Omental fat pad (tissue), 3 donors: ENCODE measurements at regions not wholly inside any gene's neighbourhood (a gene's known extent, or its start where the extent isn't known, plus 50 kb on each side); places are given as distances from the start of the nearest gene placed in this dataset.

ENCODE experiments used
- ATAC-seq: fragments of 150-250 bp; one replicate; pipeline ENCODE4 v1.9.1; 2016; ENCODE audit warnings: mild to moderate bottlenecking, moderate library complexity; ENCODE audit not compliant: low FRiP score
- DNase-seq: peaks from one replicate; pipeline ENCODE4 v3.0.0-alpha.2; 2019; ENCODE audit warnings: low spot score
- TF ChIP-seq, protein P1 (sequence below), 3 donors: fragments of 450-650 bp; IDR thresholded peaks; one replicate each; pipeline ENCODE4 v1.5.1; 2016 to 2017; ENCODE audit warnings: antibody characterized with exemption in 3 of 3, mild to moderate bottlenecking in 3 of 3, moderate library complexity in 2 of 3

DNA sequence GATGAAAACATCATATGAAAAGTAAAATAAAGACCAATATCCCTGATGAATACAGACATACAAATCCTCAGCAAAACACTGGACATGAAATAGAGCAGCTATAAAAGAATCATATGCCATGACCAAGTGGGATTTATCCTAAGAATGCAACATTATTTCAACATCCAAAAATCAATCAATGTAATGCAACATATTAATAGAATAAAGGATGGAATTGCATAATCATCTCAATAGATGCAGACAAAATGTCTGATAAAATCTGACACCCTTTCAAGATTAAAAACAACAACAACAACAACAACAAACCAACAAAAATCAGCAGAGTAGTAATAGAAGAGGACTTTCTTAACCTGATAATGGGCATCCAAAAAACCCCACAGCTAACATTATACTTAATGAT lies 63.8 kb upstream of the IL1R1 start:
- TF ChIP-seq, protein P1, sequence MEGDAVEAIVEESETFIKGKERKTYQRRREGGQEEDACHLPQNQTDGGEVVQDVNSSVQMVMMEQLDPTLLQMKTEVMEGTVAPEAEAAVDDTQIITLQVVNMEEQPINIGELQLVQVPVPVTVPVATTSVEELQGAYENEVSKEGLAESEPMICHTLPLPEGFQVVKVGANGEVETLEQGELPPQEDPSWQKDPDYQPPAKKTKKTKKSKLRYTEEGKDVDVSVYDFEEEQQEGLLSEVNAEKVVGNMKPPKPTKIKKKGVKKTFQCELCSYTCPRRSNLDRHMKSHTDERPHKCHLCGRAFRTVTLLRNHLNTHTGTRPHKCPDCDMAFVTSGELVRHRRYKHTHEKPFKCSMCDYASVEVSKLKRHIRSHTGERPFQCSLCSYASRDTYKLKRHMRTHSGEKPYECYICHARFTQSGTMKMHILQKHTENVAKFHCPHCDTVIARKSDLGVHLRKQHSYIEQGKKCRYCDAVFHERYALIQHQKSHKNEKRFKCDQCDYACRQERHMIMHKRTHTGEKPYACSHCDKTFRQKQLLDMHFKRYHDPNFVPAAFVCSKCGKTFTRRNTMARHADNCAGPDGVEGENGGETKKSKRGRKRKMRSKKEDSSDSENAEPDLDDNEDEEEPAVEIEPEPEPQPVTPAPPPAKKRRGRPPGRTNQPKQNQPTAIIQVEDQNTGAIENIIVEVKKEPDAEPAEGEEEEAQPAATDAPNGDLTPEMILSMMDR (IDR thresholded peaks at IDR 0.05), result no peak
- DNase-seq, result no peak
- no peak for ATAC-seq

DNA sequence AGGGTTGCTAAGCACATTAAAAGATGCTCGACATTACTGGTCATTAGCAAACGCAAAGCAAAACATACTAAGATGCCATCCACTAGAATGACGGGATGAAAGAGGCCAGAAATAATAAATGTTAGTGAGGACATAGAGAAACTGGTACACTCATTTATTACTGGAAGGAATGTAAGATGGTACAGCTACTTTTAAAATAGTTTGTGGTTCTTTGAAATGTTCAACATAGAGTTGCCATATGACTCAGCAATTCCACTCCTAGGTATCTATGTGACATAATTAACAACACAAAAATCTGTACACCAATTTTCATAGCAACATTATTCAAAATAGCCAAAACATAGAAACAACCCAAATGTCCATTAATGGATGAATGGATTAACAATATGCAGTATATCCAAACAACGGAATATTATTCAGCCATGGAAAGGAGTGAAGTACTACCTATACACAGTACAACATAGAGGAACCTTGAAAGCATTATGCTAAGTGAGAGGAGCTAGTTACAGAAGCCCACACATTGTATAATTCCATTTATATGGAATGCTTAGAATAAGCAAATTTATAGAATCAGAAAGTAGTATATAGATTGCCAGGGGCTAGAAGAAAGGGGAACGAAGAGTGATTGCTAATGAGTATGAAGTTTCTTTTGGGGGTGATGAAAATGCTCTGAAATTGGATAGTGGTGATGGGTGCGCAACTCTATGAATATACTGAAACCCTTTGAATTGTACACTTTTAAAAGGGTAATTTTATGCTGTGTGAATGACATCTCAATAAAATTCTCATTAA lies 61.9 kb upstream of the IL1R1 start:
- ATAC-seq (no peak), DNase-seq (no peak)
- TF ChIP-seq, protein P1 (IDR thresholded peaks at IDR 0.05), result no peak

DNA sequence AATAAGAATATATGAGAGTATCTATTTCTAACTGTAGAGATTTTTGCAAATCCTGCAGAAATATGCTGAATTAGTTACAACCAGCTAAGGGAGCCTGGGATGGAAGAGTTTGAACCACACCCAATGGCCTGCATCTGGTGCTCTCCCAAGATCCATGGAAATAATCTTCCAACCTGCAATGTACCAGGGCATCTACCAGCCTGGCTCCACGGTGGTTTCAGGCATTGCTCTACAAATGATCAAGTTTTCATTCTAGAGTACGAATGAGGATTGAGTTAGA lies 61.4 kb upstream of the IL1R1 start:
- no peak for ATAC-seq
- no peak for DNase-seq
- TF ChIP-seq, protein P1 (IDR thresholded peaks at IDR 0.05), result no peak

DNA sequence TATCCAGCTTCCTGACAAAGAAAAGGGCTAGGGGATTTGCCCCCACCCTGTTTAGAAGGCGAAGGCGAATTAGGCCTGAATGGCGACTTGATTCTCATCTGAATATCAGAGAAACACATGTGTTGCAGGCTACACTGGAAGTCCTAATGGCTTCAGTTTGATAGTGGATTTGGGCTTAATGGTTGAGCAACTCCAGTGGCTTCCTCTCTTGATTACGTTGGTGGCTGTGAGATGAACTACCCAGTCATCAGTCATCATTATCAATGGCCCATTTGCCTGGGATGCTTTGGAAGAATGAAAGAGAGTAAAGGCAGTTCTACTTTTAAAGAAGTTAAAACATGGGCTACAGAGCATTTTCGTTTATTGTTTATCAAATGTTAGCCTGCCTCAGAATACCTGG lies 60.9 kb upstream of the IL1R1 start:
- DNase-seq (no peak), ATAC-seq (no peak)
- TF ChIP-seq, protein P1 (IDR thresholded peaks at IDR 0.05), result no peak

DNA sequence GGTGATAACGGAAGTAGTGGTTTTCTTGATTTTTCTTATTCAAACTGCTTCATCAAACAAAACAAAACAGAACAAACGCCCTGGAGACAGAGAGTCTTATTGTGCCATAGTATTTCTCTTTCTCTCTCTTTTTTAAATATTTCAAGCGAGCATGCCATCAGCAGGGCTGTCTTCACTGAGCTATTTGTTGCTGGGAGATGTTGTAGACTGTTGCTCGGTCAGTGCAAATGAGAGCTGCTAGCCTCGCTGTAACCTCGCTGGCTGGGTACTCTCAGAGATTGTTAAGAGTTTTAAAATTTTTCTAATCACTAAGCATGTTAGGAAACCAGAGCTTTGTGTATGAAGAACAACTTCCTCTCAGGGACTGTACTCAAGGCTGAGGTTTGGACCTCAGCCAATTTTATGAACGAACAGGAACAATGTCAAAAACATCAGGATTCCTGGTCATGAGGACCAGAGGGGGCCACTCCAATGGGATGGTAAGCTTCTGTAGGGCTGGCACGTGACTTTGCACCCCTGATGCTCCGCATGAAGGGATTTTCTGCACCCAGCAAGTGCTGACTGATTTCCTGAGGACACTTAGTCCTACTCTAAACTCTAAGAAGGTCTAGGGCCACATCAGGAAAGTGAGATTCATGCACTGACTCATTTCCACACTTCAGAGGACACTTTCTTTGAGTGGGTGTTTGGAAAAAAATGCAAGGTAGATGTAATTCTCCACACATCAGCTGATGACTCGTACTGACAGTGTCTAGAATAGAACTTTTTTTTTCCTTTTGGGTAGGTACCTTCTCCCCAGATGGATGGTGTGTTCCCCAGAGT lies 59.8 kb upstream of the IL1R1 start:
- ATAC-seq, result peak; percentile 88
- DNase-seq, result no peak
- TF ChIP-seq, protein P1 (IDR thresholded peaks at IDR 0.05), result no peak

DNA sequence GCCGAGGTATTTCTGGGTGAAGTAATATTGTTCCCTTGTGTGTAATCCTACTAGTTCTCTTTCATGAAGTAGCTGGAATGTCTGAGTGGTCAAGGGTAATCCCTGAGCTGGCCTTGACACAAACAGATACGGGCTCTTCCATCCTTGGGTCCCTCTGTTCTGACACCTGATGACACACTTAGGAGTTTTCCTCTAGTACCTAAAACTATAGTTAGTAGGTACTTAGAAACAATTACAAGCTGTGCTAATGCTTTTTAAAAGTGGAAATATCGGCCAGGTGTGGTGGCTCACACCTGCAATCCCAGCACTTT lies 59.2 kb upstream of the IL1R1 start:
- no peak for ATAC-seq
- DNase-seq, result no peak
- TF ChIP-seq, protein P1 (IDR thresholded peaks at IDR 0.05), result no peak

DNA sequence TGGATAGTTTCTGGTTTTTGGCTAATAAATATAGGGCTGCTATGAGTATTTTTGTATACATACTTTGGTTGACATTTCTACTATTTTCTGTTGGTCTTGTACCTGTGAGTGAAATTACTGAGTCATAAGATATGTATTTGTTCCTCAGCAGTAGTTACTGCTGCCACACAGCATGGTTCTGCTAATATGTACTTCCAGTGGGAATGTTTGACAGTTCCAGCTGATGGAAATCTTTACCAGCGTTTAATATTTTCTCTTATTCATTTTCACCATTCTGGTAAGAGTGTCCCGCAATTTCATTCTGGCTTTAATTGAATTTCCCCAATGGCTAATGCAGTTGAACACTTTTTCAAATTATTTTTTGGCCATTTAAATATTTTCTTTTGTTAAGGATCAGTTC lies 57.9 kb upstream of the IL1R1 start:
- TF ChIP-seq, protein P1 (IDR thresholded peaks at IDR 0.05), result no peak
- no peak for ATAC-seq

More for the DNA sequence above, 57.9 kb upstream of the IL1R1 start:
- DNase-seq, result no peak
